Bronchial epithelial cell (primary cell): ENCODE measurements at regions not wholly inside any gene's neighbourhood (a gene's known extent, or its start where the extent isn't known, plus 50 kb on each side); places are given as distances from the start of the nearest gene placed in this dataset.

Experiments
- DNase-seq: peaks from one replicate; pipeline ENCODE4 v3.0.0-alpha.2; 2010; ENCODE audit warnings: low read depth
- FAIRE-seq: peaks from 2 replicates; lab custom pipeline; 2011; peaks lifted over from hg19 to GRCh38; lab: Jason Lieb, UNC
- H3K27me3 ChIP-seq: 2 replicates; pipeline ENCODE4 v1.5.1; 2011; ENCODE audit warnings: low read length; ENCODE audit not compliant: control insufficient read depth, insufficient read depth
- H3K36me3 ChIP-seq: 2 replicates; pipeline ENCODE4 v1.5.1; 2011; ENCODE audit warnings: low read length; ENCODE audit not compliant: control insufficient read depth, insufficient read depth
- H3K4me3 ChIP-seq: 2 replicates; pipeline ENCODE4 v1.5.1; 2011; ENCODE audit warnings: mild to moderate bottlenecking, low read depth, low read length, control low read depth
- TF ChIP-seq, protein P1 (sequence below): IDR thresholded peaks from 2 replicates; pipeline ENCODE4 v1.5.1; 2011; ENCODE audit warnings: mild to moderate bottlenecking, moderate library complexity, low read length, control low read depth, inconsistent platforms; ENCODE audit not compliant: insufficient read depth, severe bottlenecking

GRCh38 chr2:72040629-72041571 is 106.8 kb downstream of the CYP26B1 start:
- FAIRE-seq: peak; percentile 96
- TF ChIP-seq, protein P1, sequence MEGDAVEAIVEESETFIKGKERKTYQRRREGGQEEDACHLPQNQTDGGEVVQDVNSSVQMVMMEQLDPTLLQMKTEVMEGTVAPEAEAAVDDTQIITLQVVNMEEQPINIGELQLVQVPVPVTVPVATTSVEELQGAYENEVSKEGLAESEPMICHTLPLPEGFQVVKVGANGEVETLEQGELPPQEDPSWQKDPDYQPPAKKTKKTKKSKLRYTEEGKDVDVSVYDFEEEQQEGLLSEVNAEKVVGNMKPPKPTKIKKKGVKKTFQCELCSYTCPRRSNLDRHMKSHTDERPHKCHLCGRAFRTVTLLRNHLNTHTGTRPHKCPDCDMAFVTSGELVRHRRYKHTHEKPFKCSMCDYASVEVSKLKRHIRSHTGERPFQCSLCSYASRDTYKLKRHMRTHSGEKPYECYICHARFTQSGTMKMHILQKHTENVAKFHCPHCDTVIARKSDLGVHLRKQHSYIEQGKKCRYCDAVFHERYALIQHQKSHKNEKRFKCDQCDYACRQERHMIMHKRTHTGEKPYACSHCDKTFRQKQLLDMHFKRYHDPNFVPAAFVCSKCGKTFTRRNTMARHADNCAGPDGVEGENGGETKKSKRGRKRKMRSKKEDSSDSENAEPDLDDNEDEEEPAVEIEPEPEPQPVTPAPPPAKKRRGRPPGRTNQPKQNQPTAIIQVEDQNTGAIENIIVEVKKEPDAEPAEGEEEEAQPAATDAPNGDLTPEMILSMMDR: no peak
- peak; percentile 90 for DNase-seq
- Histone ChIP-seq H3K36me3 (no peaks in the 10 kb centered on the region), H3K4me3 (no peak overlapping the region), H3K27me3 (no peaks in the 10 kb centered on the region)

DNA sequence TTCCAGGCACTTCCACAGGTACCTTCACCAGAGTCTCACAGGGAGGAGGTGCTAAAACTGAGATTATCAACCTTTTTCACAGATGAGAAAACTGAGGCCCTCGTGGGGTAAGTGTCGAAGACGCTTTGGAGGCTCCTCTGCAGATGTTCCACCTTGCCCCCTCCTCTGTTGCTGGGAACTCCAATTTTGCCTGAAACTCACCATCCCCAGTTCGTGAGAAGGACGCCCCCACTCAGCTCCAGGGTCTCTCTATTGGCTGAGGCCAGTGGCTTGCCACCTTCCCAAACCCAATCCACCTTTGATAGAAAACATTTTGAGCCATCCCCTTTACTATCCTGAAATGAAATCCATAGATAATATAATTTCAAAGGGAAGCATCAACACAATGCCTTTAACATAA is 109.1 kb downstream of the CYP26B1 start:
- no peak overlapping the region for H3K4me3 ChIP-seq
- no peak for FAIRE-seq
- H3K36me3 ChIP-seq: no peaks in the 10 kb centered on the region
- TF ChIP-seq, protein P1: no peak
- H3K27me3 ChIP-seq: no peaks in the 10 kb centered on the region
- no peak for DNase-seq

DNA sequence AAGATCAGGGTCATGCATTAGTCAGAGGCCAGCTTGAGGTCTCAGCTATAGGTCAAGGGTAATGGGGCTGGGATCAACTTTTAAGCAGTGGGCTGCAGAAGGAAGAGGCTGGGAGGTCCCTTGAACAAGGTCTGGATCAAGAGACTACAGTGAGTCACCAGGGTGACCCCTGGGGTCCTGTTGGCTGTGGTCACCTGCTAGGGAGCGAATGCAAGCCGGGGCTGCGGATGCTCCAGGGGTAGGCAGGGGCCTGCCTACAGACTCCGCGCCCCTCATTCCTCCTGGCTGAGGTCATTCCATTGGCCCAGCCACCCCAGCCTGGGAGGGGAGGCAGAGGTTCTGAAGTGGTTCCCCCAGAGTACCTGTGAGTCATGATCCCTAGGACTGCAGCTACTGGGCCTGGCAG is 110.4 kb downstream of the CYP26B1 start:
- no peak overlapping the region for H3K4me3 ChIP-seq
- TF ChIP-seq, protein P1: no peak
- FAIRE-seq (no peak), DNase-seq (peak; percentile 29)
- H3K27me3 ChIP-seq: no peaks in the 10 kb centered on the region
- no peaks in the 10 kb centered on the region for H3K36me3 ChIP-seq

GRCh38 chr2:72036595-72036994 is 111.1 kb downstream of the CYP26B1 start:
- TF ChIP-seq, protein P1: no peak
- Histone ChIP-seq H3K4me3 (no peak overlapping the region), H3K27me3 (no peaks in the 10 kb centered on the region), H3K36me3 (no peaks in the 10 kb centered on the region)
- FAIRE-seq (no peak), DNase-seq (no peak)

DNA sequence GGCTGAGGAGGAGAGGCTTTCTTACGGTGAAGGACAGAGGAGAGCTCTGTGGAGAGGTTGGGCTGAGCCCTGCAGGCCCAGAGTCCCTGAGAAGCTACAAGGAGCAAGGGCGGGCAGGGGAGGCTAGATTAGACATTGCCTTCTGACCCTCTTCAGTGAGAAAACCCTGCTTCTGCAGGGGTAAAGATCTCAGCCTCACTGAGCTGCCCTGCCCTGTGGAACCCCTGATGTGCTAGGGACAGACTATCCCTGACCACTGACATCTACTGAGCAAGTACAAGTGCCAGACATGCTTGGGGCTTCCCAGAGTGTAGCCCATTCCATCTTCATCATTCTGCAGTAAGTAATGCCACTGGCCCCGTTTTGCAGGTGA is 111.5 kb downstream of the CYP26B1 start:
- TF ChIP-seq, protein P1: no peak
- DNase-seq: no peak
- FAIRE-seq: no peak
- no peaks in the 10 kb centered on the region for H3K27me3 ChIP-seq
- no peaks in the 10 kb centered on the region for H3K36me3 ChIP-seq
- no peak overlapping the region for H3K4me3 ChIP-seq
